HPDE6-E6E7 (cell line): ENCODE measurements at regions not wholly inside any gene's neighbourhood (a gene's known extent, or its start where the extent isn't known, plus 50 kb on each side); places are given as distances from the start of the nearest gene placed in this dataset.

Experiments used
- DNase-seq: peaks from one replicate; pipeline ENCODE4 v3.0.0; 2011; ENCODE audit warnings: missing footprints; ENCODE audit errors: extremely low spot score

- no peak for DNase-seq
Observed at GRCh38 chr9:119004618-119004990, 364.6 kb downstream of the BRINP1 start.

- no peak for DNase-seq
Observed at GRCh38 chr9:119005162-119005561, 364.1 kb downstream of the BRINP1 start.

- DNase-seq, result no peak
Observed at GRCh38 chr9:119009249-119009648, 360.0 kb downstream of the BRINP1 start.

DNA sequence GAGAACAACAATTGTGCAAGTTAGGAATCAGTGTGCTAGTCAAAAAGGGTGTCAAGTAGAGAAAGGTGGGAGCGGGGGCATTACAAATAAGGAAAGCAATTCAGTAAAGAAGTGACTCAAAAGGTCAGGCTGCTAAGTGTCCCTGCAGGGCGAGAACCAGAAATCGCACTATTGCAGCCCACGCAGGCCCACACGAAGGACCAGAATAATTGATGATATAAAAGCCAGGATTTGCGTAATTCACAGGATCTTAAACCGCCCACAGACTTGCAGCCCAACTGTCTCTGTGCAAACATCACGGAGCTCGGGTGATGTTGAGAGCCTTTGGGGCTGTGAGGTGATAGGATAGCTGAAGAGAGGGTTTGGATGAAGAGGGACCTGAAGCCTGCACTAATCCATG, 349.0 kb downstream of the BRINP1 start:
- DNase-seq, result no peak

DNA sequence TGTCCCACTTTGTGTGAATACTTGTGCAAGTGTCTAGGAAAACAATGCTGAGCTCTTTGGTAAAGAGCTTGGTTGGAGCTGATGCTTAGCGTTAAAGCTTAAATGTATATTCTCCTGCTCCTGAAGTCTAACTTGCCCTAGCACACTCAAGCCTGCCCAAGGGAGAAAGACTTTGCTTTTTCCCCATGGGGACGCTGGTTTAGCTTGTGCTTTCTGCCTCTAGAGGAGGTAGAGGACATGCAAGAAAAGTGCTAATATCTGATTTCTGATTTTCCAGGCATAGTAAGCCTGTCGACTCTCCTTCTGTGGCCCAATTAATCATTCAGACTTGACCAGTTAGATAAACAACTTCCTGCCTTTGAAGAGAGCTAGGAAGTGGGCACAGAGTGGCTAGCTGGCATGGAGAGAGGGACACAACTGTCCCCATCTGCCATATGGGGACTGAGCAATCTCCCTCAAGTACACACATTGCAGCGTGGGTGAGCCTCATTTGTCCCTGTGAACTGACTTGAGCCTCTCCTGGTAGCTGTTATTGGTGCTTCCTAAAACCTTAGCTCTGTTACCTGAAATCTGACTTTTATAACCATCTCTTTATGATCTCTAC, 348.4 kb downstream of the BRINP1 start:
- DNase-seq, result no peak

GRCh38 chr9:119026120-119026519, 343.1 kb downstream of the BRINP1 start:
- DNase-seq, result no peak

DNA sequence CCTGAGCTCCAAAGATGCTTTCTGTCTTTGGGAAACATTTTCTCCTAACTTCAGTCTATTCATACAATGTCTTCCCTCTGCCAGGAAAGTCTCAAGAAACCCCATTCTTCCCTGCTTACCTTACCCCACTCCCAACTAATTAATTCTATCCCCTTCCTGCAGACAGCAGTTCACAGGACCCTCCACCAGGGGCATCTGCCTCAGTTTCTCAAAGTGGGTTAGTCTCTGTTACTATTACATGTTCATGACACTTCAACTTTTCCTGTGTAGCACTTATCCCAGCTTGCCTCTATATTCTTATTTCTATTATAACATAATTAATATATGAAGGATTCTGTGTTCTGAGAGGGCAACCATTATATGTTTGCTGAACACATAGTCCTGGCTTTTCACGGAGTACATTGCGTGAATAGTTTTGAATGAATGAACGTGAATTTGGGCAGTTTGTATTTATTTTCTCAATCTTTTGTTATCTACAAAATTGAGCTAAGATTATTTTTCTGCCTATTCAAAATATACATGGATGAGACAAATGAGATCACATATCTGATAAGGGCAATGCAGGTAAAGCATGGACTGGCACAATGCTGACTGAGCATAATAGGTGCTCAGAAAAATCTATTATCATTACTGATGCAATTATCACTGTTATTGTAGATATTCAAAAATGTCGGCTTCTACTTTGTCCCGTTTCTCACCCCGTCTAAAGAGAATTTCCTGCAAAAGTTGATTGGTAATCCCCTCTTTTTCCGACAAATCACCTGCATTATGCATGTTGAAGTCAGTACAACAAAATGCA, 341.1 kb downstream of the BRINP1 start:
- no peak for DNase-seq

- no peak for DNase-seq
Observed at GRCh38 chr9:119029886-119030285, 339.3 kb downstream of the BRINP1 start.

- no peak for DNase-seq
Observed at GRCh38 chr9:119033596-119033995, 335.6 kb downstream of the BRINP1 start.

- no peak for DNase-seq
Observed at GRCh38 chr9:119036969-119037368, 332.3 kb downstream of the BRINP1 start.

- DNase-seq, result no peak
Observed at GRCh38 chr9:119043996-119044395, 325.2 kb downstream of the BRINP1 start.

- no peak for DNase-seq
Observed at GRCh38 chr9:119044806-119045205, 324.4 kb downstream of the BRINP1 start.

- no peak for DNase-seq
Observed at GRCh38 chr9:119047513-119048307, 321.5 kb downstream of the BRINP1 start.

DNA sequence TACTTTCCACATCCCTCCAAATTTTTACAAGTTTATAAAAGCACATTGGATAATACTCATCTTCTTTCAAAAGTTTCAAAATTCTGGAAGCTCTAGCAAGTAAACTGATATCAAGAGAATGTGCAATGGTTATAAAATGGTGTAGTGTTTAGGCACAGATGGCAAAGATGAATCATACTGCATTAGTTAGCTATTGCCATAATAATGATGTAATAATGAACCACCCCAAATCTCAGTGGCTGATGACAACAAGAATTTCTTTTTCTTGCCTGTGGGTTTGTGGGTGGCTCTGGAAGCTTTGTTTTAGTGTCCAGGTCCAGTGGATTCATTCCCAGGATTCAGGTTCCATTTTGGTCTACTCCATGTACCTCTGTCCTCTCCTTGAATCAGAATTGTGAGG, 319.0 kb downstream of the BRINP1 start:
- no peak for DNase-seq

GRCh38 chr9:119052339-119053030, 316.8 kb downstream of the BRINP1 start:
- DNase-seq, result no peak

DNA sequence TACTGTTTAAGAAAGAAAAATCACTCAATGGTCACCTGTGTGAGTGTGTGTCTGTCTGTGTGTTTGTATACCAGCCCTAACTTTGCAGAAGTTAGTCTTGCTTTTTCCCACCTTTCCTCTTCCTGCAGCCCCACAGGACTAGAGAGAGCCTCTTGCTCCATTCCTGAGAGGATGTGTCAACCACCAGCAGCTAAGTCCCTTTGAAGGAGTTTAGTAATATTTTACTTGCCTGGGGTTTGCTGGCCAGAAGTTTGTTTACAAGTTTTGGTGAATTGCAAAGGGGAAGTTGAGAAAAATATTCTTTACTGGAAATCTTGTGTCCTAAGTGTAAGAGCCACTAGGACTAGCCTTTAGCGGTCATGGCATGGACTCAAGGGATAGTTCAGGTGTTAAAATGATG, 316.2 kb downstream of the BRINP1 start:
- no peak for DNase-seq

- no peak for DNase-seq
Observed at GRCh38 chr9:119060629-119061385, 308.4 kb downstream of the BRINP1 start.

- DNase-seq, result no peak
Observed at GRCh38 chr9:119071636-119072035, 297.6 kb downstream of the BRINP1 start.

- DNase-seq, result no peak
Observed at GRCh38 chr9:119074017-119074416, 295.2 kb downstream of the BRINP1 start.

- DNase-seq, result no peak
Observed at GRCh38 chr9:119078015-119078414, 291.2 kb downstream of the BRINP1 start.

DNA sequence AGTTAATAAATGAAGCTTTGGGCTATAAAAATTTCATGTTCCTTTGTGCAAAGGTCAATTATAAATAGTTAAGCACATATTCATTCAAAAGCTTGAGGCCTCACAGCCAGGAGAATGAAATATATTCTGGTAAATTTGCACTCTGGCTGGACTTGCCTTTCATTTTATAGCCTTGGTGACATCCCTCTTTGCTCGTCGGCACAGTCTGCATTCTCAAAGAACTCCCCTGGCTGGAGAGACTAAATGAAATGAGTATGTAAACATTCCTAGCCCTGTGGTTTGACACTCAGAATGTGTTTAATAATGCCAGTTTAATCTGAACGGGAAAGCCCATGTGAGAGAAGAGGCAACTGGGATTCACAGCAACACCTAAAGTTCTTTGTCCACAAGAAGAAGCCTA, 285.6 kb downstream of the BRINP1 start:
- DNase-seq, result no peak
